Bronchial epithelial cell (primary cell): ENCODE measurements at regions not wholly inside any gene's neighbourhood (a gene's known extent, or its start where the extent isn't known, plus 50 kb on each side); places are given as distances from the start of the nearest gene placed in this dataset.

Experiments used
- DNase-seq: peaks from one replicate; pipeline ENCODE4 v3.0.0-alpha.2; 2010; ENCODE audit warnings: low read depth
- FAIRE-seq: peaks from 2 replicates; lab custom pipeline; 2011; peaks lifted over from hg19 to GRCh38; lab: Jason Lieb, UNC
- H3K27me3 ChIP-seq: 2 replicates; pipeline ENCODE4 v1.5.1; 2011; ENCODE audit warnings: low read length; ENCODE audit not compliant: control insufficient read depth, insufficient read depth
- H3K36me3 ChIP-seq: 2 replicates; pipeline ENCODE4 v1.5.1; 2011; ENCODE audit warnings: low read length; ENCODE audit not compliant: control insufficient read depth, insufficient read depth
- H3K4me3 ChIP-seq: 2 replicates; pipeline ENCODE4 v1.5.1; 2011; ENCODE audit warnings: mild to moderate bottlenecking, low read depth, low read length, control low read depth
- TF ChIP-seq, protein P1 (sequence below): IDR thresholded peaks from 2 replicates; pipeline ENCODE4 v1.5.1; 2011; ENCODE audit warnings: mild to moderate bottlenecking, moderate library complexity, low read length, control low read depth, inconsistent platforms; ENCODE audit not compliant: insufficient read depth, severe bottlenecking

DNA sequence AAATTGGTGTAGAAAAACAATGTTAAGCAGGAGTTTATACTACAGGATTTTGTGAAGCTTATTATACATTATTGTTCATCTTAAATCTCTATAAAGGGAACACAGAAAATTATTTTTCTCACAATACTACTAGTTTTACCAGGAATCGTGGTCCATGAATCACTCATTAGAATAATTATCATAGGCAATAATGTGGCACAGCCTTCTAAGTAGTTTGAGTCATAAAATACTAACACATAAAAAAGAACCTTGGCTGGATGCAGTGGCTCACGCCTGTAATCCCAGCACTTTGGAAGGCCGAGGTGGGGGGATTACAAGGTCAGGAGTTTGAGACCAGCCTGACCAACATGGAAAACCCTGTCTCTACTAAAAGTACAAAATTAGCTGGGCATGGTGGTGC lies 393.1 kb upstream of the ZNF717 start:
- Histone ChIP-seq H3K36me3 (no peaks in the 10 kb centered on the region), H3K27me3 (no peaks in the 10 kb centered on the region), H3K4me3 (no peak overlapping the region)
- FAIRE-seq, result no peak
- TF ChIP-seq, protein P1, sequence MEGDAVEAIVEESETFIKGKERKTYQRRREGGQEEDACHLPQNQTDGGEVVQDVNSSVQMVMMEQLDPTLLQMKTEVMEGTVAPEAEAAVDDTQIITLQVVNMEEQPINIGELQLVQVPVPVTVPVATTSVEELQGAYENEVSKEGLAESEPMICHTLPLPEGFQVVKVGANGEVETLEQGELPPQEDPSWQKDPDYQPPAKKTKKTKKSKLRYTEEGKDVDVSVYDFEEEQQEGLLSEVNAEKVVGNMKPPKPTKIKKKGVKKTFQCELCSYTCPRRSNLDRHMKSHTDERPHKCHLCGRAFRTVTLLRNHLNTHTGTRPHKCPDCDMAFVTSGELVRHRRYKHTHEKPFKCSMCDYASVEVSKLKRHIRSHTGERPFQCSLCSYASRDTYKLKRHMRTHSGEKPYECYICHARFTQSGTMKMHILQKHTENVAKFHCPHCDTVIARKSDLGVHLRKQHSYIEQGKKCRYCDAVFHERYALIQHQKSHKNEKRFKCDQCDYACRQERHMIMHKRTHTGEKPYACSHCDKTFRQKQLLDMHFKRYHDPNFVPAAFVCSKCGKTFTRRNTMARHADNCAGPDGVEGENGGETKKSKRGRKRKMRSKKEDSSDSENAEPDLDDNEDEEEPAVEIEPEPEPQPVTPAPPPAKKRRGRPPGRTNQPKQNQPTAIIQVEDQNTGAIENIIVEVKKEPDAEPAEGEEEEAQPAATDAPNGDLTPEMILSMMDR, result no peak
- DNase-seq, result no peak

DNA sequence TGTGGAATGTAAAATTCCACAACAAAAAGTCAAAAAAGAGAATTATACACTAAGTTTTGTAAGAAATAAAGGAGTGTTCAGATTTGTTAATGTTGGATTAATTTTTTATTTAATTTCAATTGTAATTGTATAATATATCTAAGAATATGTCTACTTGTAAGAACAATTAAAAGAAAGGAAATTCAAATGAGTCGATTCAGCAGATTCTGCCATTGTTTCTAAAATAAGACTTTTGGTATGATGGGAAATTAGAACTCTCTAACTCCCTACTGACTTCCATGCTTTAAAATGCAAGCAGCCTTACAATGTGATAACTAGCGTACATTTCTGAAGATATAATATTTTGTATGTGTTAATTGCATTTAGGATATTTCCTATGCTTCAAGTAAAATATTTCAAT lies 395.9 kb upstream of the ZNF717 start:
- Histone ChIP-seq H3K27me3 (no peaks in the 10 kb centered on the region), H3K36me3 (no peaks in the 10 kb centered on the region), H3K4me3 (no peak overlapping the region)
- TF ChIP-seq, protein P1, result no peak
- DNase-seq (no peak), FAIRE-seq (no peak)

DNA sequence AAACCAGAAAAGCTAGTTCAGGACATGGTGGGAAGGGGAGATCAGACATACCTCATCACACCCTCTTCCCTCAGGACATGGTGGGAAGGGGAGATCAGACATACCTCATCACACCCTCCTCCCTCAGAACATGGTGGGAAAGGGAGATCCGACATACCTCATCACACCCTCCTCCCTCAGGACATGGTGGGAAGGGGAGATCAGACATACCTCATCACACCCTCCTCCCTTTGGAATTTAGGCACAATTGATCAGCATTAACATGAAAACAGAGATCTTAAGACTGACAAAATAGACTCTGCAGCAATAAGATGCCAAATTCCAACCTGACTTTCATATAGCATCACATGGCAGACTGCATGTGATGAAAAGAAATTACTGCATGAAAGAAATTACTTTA lies 412.7 kb upstream of the ZNF717 start:
- no peak for FAIRE-seq
- DNase-seq, result no peak
- H3K36me3 ChIP-seq, result no peaks in the 10 kb centered on the region
- H3K27me3 ChIP-seq, result no peaks in the 10 kb centered on the region
- H3K4me3 ChIP-seq, result no peak overlapping the region
- TF ChIP-seq, protein P1, result no peak

- DNase-seq, result no peak
- TF ChIP-seq, protein P1, result no peak
- Histone ChIP-seq H3K27me3 (no peaks in the 10 kb centered on the region), H3K36me3 (no peaks in the 10 kb centered on the region), H3K4me3 (no peak overlapping the region)
- FAIRE-seq, result no peak
Observed at GRCh38 chr3:76199382-76199781, 414.0 kb upstream of the ZNF717 start.

DNA sequence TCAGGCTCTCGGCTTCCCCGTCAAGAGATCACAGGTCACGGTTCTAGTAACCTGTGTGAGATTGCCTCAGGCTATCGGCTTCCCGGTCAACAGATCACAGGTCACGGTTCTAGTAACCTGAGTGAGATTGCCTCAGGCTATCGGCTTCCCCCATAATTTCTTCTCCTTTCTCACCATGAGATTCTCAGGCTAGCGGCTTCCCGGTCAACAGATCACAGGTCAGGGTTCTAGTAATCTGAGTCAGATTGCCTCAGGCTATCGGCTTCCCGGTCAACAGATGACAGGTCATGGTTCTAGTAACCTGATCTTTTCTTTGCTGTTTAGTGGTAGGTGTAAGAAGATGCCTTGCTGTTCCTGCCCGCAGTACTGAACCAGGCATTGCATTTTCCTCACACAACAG lies 418.2 kb upstream of the ZNF717 start:
- FAIRE-seq (no peak), DNase-seq (no peak)
- Histone ChIP-seq H3K27me3 (no peaks in the 10 kb centered on the region), H3K4me3 (no peak overlapping the region), H3K36me3 (no peaks in the 10 kb centered on the region)
- TF ChIP-seq, protein P1, result no peak

DNA sequence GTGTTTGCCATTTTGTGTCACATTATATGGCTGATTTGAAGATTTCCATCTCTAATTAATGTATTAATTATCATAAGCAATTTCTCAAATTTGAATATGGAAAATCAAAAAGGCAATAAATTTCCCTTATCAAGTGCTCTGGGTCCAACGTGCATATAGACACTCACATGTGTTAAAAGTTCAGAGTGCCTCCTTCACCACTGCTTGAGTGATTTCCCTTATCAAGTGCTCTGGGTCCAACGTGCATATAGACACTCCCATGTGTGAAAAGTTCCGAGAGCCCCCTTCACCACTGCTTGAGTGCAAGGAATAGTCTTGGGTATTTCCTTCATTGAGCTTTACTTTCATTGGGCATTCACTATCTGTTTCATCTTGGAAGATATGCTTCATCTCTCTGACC lies 421.0 kb upstream of the ZNF717 start:
- H3K4me3 ChIP-seq, result no peak overlapping the region
- DNase-seq, result no peak
- H3K27me3 ChIP-seq, result no peaks in the 10 kb centered on the region
- H3K36me3 ChIP-seq, result no peaks in the 10 kb centered on the region
- no peak for FAIRE-seq
- TF ChIP-seq, protein P1, result no peak
